SU-DHL-6 (cell line): ENCODE measurements at regions not wholly inside any gene's neighbourhood (a gene's known extent, or its start where the extent isn't known, plus 50 kb on each side); places are given as distances from the start of the nearest gene placed in this dataset.

Experiments
- CTCF ChIP-seq: fragments of 200-600 bp; sonication (generic); IDR thresholded peaks from one replicate; pipeline ENCODE4 v1.5.1; 2017; ENCODE audit warnings: antibody characterized with exemption, mild to moderate bottlenecking, low read length, moderate library complexity; ENCODE audit not compliant: insufficient read depth, poor library complexity, severe bottlenecking
- EZH2phosphoT487 ChIP-seq: fragments of 200-600 bp; sonication (generic), shearing (Covaris generic); conservative IDR thresholded peaks from 2 replicates; pipeline ENCODE4 v1.6.1; 2018; ENCODE audit warnings: mild to moderate bottlenecking, antibody characterized with exemption, low read length, moderate library complexity, mixed read lengths

GRCh38 chr21:38986806-38987632, 181.3 kb downstream of the ETS2 start:
- TF ChIP-seq EZH2phosphoT487, result no peak
- no peak for TF ChIP-seq CTCF
